Activated CD4-positive, alpha-beta memory T cell treated with anti-CD3 and anti-CD28 coated beads for 36 hours (primary cell): ENCODE measurements at regions not wholly inside any gene's neighbourhood (a gene's known extent, or its start where the extent isn't known, plus 50 kb on each side); places are given as distances from the start of the nearest gene placed in this dataset.

Source experiments
- CTCF ChIA-PET: fragments of 350-600 bp; sonication (Branson Sonifier 250); formaldehyde crosslinking; loops from one replicate; lab custom pipeline; 2021; ENCODE audit warnings: antibody characterized with exemption, inconsistent platforms; lab: Charles Lee
- POLR2A ChIA-PET: fragments of 350-600 bp; sonication (Branson Sonifier 250); formaldehyde crosslinking; loops from one replicate; lab custom pipeline; 2021; ENCODE audit warnings: antibody characterized with exemption; lab: Charles Lee
- DNase-seq: peaks from one replicate; pipeline ENCODE4 v3.0.0-alpha.2; 2020
- H3K27ac Mint-ChIP-seq: one replicate; pipeline ENCODE4 v1.8.0; 2021; ENCODE audit warnings: mixed read lengths
- H3K27me3 Mint-ChIP-seq: one replicate; pipeline ENCODE4 v1.8.0; 2021; ENCODE audit warnings: mixed read lengths
- H3K36me3 Mint-ChIP-seq: one replicate; pipeline ENCODE4 v1.8.0; 2021; ENCODE audit warnings: mixed read lengths
- H3K4me1 Mint-ChIP-seq: one replicate; pipeline ENCODE4 v1.8.0; 2021; ENCODE audit warnings: low read depth, mixed read lengths
- H3K4me3 Mint-ChIP-seq: one replicate; pipeline ENCODE4 v1.8.0; 2021; ENCODE audit warnings: mild to moderate bottlenecking, mixed read lengths
- H3K9me3 Mint-ChIP-seq: one replicate; pipeline ENCODE4 v1.8.0; 2021; ENCODE audit warnings: mixed read lengths
- intact Hi-C: fragments of 100-400 bp; cut with micrococcal nuclease; formaldehyde crosslinking; loops from one replicate; pipeline ENCODE4 v1.15.1; 2023

- intact Hi-C loops: loop anchor here (10.0 kb wide), 1 partner anchor 1300 kb away; no protein-coding TSS in a partner anchor
- Mint-ChIP-seq H3K9me3 (no peaks in the 10 kb centered on the region), H3K27ac (no peak overlapping the region), H3K4me1 (peaks cover 27% of the 10 kb centered on the region), H3K4me3 (no peak overlapping the region), H3K36me3 (no peaks in the 10 kb centered on the region), H3K27me3 (no peaks in the 10 kb centered on the region)
- no peak for DNase-seq
- ChIA-PET CTCF (no interaction called here), POLR2A (no interaction called here)
These were observed 55.8 kb upstream of the HS3ST1 start for GRCh38 chr4:11484531-11484930.

GRCh38 chr4:11483046-11483445 lies 54.4 kb upstream of the HS3ST1 start:
- H3K4me1 Mint-ChIP-seq: peaks cover 17% of the 10 kb centered on the region
- H3K9me3 Mint-ChIP-seq: peaks cover 3% of the 10 kb centered on the region
- H3K36me3 Mint-ChIP-seq: no peaks in the 10 kb centered on the region
- ChIA-PET POLR2A (no interaction called here), CTCF (no interaction called here)
- no peak overlapping the region for H3K4me3 Mint-ChIP-seq
- no peaks in the 10 kb centered on the region for H3K27me3 Mint-ChIP-seq
- H3K27ac Mint-ChIP-seq: no peak overlapping the region
- no peak for DNase-seq
- intact Hi-C loops: loop anchor here (10.0 kb wide), 1 partner anchor 1298 kb away; no protein-coding TSS in a partner anchor

- Mint-ChIP-seq H3K4me3 (no peak overlapping the region), H3K36me3 (no peaks in the 10 kb centered on the region), H3K4me1 (peaks cover 6% of the 10 kb centered on the region), H3K27me3 (peaks cover 2% of the 10 kb centered on the region), H3K27ac (no peak overlapping the region), H3K9me3 (peaks cover 6% of the 10 kb centered on the region)
- DNase-seq: peak; percentile 29
- POLR2A ChIA-PET: interaction anchor here (0.6 kb wide), 1 partner anchor 1020 kb away, joined by 3 read pairs; no protein-coding TSS in a partner anchor
- CTCF ChIA-PET: no interaction called here
- intact Hi-C loops: loop anchor here (1.0 to 10.0 kb wide), 2 partner anchors 9 to 1296 kb away; no protein-coding TSS in a partner anchor
These were observed 52.0 kb upstream of the HS3ST1 start for GRCh38 chr4:11480683-11481082.
